ENCODE measurements at regions not wholly inside any gene's neighbourhood (a gene's known extent, or its start where the extent isn't known, plus 50 kb on each side); places are given as distances from the start of the nearest gene placed in this dataset.

- H3K27me3 ChIP-seq (replicated peaks; ENCODE audit: insufficient read depth, low read length), result no peaks in the 10 kb centered on the region
- peaks cover 16% of the 10 kb centered on the region for H3K4me1 ChIP-seq (ENCODE audit: low read length)
Measured at GRCh38 chr6:108744244-108744972, 103.8 kb upstream of the ARMC2 start.

DNA sequence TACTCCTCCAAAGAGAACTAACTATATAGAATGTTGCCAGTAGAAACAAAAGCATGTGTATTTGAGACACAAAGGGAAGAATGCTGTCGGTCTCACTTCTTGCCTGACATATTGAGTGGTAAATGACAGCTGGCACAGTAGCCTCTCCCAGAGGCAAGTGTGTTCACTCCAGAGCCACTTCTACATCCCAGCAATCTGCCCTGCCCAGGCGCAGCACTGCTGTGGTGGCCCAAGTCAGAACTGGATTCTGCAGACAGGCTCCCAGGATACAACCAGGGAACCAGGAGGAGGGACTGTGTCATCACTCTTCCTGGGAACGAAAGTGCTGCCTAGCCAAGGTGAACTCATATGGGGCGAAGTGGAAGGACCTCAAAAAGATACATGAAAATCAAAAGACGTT, 103.2 kb upstream of the ARMC2 start:
- no peaks in the 10 kb centered on the region for H3K36me3 ChIP-seq (replicated peaks; ENCODE audit: insufficient read depth, low read length)
- H3K9ac ChIP-seq (ENCODE audit: low read length), result no peak overlapping the region
- H3K27me3 ChIP-seq (replicated peaks; ENCODE audit: insufficient read depth, low read length), result no peaks in the 10 kb centered on the region
- no peaks in the 10 kb centered on the region for H3K79me2 ChIP-seq (ENCODE audit: low read length)
- H3K4me2 ChIP-seq (ENCODE audit: low read depth, low read length), result no peak overlapping the region
- H3K4me1 ChIP-seq (ENCODE audit: low read length), result peaks cover 16% of the 10 kb centered on the region
- no peak overlapping the region for H3K4me3 ChIP-seq (ENCODE audit: low read length)
- no peaks in the 10 kb centered on the region for H4K20me1 ChIP-seq (ENCODE audit: insufficient read depth, low read length)
- no peaks in the 10 kb centered on the region for H3K9me3 ChIP-seq (replicated peaks; ENCODE audit: insufficient read depth, low read length)
- TF ChIP-seq, protein P1, sequence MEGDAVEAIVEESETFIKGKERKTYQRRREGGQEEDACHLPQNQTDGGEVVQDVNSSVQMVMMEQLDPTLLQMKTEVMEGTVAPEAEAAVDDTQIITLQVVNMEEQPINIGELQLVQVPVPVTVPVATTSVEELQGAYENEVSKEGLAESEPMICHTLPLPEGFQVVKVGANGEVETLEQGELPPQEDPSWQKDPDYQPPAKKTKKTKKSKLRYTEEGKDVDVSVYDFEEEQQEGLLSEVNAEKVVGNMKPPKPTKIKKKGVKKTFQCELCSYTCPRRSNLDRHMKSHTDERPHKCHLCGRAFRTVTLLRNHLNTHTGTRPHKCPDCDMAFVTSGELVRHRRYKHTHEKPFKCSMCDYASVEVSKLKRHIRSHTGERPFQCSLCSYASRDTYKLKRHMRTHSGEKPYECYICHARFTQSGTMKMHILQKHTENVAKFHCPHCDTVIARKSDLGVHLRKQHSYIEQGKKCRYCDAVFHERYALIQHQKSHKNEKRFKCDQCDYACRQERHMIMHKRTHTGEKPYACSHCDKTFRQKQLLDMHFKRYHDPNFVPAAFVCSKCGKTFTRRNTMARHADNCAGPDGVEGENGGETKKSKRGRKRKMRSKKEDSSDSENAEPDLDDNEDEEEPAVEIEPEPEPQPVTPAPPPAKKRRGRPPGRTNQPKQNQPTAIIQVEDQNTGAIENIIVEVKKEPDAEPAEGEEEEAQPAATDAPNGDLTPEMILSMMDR (IDR thresholded peaks at IDR 0.05; ENCODE audit: low read length), result no peak
- no peak overlapping the region for H2AFZ ChIP-seq (ENCODE audit: low read length)
- H3K9me2 ChIP-seq (replicated peaks; ENCODE audit: insufficient read depth, low read length), result no peaks in the 10 kb centered on the region
- no peak for DNase-seq
- no peaks in the 10 kb centered on the region for H3F3A ChIP-seq (ENCODE audit: insufficient read depth, low read length)
- H3K27ac ChIP-seq (ENCODE audit: low read length), result no peak overlapping the region

More at GRCh38 chr6:108744244-108744972, 103.8 kb upstream of the ARMC2 start:
- no peaks in the 10 kb centered on the region for H3K79me2 ChIP-seq (ENCODE audit: low read length)
- DNase-seq, result no peak
- no peak overlapping the region for H3K4me2 ChIP-seq (ENCODE audit: low read depth, low read length)
- H4K20me1 ChIP-seq (ENCODE audit: insufficient read depth, low read length), result no peaks in the 10 kb centered on the region
- no peak overlapping the region for H3K4me3 ChIP-seq (ENCODE audit: low read length)
- H3K9ac ChIP-seq (ENCODE audit: low read length), result no peak overlapping the region
- no peaks in the 10 kb centered on the region for H3F3A ChIP-seq (ENCODE audit: insufficient read depth, low read length)
- no peaks in the 10 kb centered on the region for H3K9me2 ChIP-seq (replicated peaks; ENCODE audit: insufficient read depth, low read length)
- no peak overlapping the region for H3K27ac ChIP-seq (ENCODE audit: low read length)
- no peak overlapping the region for H2AFZ ChIP-seq (ENCODE audit: low read length)
- no peaks in the 10 kb centered on the region for H3K36me3 ChIP-seq (replicated peaks; ENCODE audit: insufficient read depth, low read length)
- TF ChIP-seq, protein P1 (IDR thresholded peaks at IDR 0.05; ENCODE audit: low read length), result no peak
- TF ChIP-seq EZH2 (optimal IDR thresholded peaks at IDR 0.05; ENCODE audit: low read depth, low read length) (no peak), EZH2phosphoT487 (IDR thresholded peaks at IDR 0.05; ENCODE audit: low read length) (no peak)
- H3K9me3 ChIP-seq (replicated peaks; ENCODE audit: insufficient read depth, low read length), result no peaks in the 10 kb centered on the region

GRCh38 chr6:108745664-108746336, 102.4 kb upstream of the ARMC2 start:
- Histone ChIP-seq H3K9me3 (replicated peaks; ENCODE audit: insufficient read depth, low read length) (no peaks in the 10 kb centered on the region), H2AFZ (ENCODE audit: low read length) (no peak overlapping the region), H4K20me1 (ENCODE audit: insufficient read depth, low read length) (no peaks in the 10 kb centered on the region), H3K27me3 (replicated peaks; ENCODE audit: insufficient read depth, low read length) (no peaks in the 10 kb centered on the region), H3K4me3 (ENCODE audit: low read length) (no peak overlapping the region), H3K4me1 (ENCODE audit: low read length) (peaks cover 16% of the 10 kb centered on the region), H3K4me2 (ENCODE audit: low read depth, low read length) (no peak overlapping the region), H3K27ac (ENCODE audit: low read length) (no peak overlapping the region), H3K36me3 (replicated peaks; ENCODE audit: insufficient read depth, low read length) (no peaks in the 10 kb centered on the region), H3K79me2 (ENCODE audit: low read length) (no peaks in the 10 kb centered on the region), H3F3A (ENCODE audit: insufficient read depth, low read length) (no peaks in the 10 kb centered on the region), H3K9ac (ENCODE audit: low read length) (no peak overlapping the region), H3K9me2 (replicated peaks; ENCODE audit: insufficient read depth, low read length) (no peaks in the 10 kb centered on the region)
- TF ChIP-seq EZH2phosphoT487 (IDR thresholded peaks at IDR 0.05; ENCODE audit: low read length), result no peak
- TF ChIP-seq EZH2 (optimal IDR thresholded peaks at IDR 0.05; ENCODE audit: low read depth, low read length), result no peak
- TF ChIP-seq, protein P1 (IDR thresholded peaks at IDR 0.05; ENCODE audit: low read length), result no peak
- no peak for DNase-seq
